HG03045 (cell line): ENCODE measurements at regions not wholly inside any gene's neighbourhood (a gene's known extent, or its start where the extent isn't known, plus 50 kb on each side); places are given as distances from the start of the nearest gene placed in this dataset.

Experiments
- ATAC-seq: cut with Tn5 transposase; IDR thresholded peaks from one replicate; pipeline ENCODE4 v1.9.1; 2021; ENCODE audit warnings: mild to moderate bottlenecking, moderate library complexity; ENCODE audit not compliant: unreplicated experiment

DNA sequence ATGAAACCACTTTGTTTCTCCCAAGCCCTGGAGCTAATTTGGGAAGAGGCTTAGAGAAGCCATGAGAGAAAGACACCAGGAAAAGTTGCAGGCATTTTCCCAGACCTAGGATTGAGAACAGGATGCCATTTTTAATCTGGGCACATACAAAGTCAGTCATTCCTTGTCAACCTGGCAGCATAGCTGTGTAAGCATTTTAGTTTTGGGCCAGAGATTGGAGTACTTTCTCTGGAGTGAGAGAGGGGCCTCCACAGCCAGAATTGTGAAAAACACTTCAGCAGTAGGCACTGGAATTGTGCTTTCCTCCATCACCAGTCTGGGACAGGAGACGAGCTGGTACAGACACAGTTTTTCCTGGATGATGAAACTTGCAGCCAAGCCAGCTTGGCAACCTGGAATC is 390.3 kb upstream of the DMAC1 start:
- ATAC-seq, result no peak

- no peak for ATAC-seq
Measured at GRCh38 chr9:8188723-8189407, 389.3 kb upstream of the DMAC1 start.

DNA sequence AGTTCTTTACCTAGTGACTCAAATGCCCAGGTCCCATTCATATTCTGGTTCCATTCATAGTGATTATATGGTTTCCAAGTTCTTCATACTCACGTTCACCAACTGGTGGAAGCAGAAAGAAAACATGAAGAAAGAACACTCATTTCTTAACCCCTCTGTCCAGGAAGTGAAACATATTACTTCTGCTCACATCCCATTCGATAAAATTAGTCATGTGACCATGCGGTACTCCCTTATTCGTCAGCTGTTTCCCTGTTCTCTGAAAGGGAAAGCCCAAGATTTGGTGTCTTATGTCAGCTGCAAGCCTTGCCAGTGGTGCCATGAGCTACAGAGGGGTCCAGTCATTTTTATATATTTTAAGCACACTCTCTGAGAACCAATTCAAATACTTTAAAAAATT is 387.0 kb upstream of the DMAC1 start:
- ATAC-seq, result no peak

DNA sequence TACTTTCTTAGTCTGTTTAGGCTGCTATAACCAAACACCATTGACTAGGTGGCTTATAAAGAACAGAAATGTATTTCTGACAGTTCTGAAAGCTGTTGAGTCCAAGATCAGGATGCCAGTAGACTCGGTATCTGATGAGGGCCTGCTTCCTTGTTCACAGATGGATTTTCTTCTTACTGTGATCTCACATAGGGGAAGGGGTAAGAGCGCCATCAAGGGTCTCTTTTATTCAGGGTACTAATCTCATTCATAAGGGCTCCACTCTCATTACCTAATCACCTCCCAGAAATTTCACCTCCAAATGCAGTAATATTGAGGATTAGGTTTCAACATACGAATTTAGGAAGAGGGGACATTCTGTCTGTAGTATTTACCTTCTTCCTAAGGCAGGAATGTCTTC is 384.0 kb upstream of the DMAC1 start:
- no peak for ATAC-seq

DNA sequence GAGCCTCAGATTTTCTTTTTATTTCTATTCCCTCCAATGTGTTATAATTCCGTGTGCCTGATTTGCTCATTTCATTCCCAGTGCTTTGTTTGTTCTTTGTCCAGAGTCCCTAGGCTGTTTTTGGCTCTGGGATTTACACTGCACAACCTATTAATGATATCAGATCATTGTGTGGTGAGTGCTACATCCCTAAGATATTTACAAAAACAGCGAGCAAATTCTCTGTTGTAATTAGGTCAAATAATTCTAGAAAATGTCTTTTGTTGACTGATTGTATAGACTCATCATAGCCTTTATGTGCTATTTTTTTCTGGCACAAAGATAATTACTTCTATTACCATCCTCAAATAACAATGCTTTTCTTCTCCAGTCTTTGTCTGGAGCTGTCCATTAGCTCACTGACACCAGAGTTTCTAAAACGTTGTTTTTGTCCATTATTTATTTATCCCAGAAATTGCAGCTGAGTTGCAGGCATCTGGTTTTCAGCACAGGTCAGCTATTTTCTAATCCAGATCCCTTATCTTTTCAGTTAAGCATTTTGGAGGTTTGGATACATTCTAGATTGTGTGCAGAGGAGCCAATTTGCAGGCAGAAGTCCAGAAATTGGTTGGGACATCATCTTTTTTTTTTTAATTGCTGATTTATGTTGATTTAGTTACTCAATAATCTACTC is 379.9 kb upstream of the DMAC1 start:
- no peak for ATAC-seq

DNA sequence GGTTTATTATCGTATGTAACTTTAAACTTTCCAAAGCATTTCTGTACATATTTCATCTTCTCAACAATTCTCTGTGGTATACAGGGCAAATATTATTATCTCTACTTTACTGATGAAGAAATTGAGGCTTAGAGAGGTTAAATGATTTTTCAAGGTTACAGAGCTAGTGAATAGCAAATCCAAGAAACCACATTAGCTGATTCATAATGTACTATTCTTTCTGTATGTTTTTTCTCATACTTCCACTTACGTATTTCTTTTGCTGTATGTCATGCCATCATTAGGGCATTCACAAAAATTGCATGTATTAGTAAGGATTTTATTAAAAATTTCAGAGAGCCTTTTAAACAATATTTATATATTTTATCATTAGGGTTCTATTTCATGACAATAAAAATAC is 372.4 kb upstream of the DMAC1 start:
- no peak for ATAC-seq

DNA sequence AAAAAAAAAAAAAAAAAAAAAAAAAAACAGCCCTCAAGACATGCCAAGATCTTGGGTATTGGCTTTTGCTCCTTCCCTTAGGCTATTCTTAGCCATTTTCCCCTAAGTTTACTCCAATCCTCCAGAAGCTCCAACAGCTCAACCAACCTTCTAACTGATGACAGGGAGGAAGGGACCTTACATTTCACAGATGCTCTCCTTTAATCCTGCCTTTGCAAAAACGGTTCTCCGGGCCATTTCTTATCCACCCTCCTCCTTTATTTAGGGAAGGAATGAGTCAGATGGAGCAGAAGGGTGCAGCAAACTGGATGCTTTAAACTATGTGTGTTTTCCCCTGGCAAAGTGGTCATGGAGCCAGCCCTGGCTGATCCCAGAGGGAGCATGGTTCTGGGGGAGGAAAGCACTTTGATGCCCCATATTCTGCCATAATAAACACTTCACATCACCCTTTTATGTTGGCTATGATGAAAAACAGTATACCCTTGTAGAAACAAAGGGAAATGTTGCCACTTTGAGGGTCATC is 369.4 kb upstream of the DMAC1 start:
- no peak for ATAC-seq

GRCh38 chr9:8160787-8161186 is 361.2 kb upstream of the DMAC1 start:
- ATAC-seq, result no peak

GRCh38 chr9:8158574-8158973 is 359.0 kb upstream of the DMAC1 start:
- ATAC-seq, result no peak

- ATAC-seq, result no peak
Measured at GRCh38 chr9:8157683-8158324, 358.2 kb upstream of the DMAC1 start.

GRCh38 chr9:8156346-8156745 is 356.8 kb upstream of the DMAC1 start:
- ATAC-seq, result no peak

DNA sequence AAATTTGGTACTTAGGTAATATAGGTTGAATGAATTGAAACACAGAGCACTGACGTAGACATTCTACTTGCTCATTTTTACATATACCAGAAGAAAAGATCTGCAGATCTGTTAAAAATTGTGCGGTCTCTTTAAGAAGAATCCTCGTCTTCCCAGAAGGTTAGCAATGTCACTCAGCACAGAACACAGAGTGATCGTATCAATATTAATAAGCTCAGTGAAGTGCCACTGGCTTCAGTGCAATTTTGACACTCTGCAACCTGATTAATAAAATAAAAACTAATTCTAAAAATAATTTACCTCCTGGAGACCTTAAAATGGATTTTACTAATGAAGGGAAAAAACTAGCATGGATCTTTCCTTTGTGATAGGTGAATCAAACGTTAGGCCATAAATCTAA is 356.1 kb upstream of the DMAC1 start:
- no peak for ATAC-seq

DNA sequence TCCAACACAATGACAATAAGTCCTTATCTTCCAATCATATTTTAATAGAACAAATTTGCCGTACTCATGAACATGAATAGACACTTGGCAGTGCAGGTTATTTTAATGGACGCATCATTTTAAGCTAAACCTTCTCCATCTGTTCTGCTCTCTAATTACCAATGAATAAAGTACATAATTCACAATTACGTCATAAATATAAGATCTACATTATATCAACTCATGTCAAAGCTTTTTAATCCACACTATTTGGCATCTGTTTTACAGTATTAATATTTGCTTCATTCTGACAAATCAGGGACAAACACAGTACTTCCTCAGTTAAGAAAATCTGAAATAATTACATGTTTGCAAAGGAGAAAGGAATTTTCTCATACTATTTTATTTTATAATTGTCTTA is 344.1 kb upstream of the DMAC1 start:
- ATAC-seq, result no peak

DNA sequence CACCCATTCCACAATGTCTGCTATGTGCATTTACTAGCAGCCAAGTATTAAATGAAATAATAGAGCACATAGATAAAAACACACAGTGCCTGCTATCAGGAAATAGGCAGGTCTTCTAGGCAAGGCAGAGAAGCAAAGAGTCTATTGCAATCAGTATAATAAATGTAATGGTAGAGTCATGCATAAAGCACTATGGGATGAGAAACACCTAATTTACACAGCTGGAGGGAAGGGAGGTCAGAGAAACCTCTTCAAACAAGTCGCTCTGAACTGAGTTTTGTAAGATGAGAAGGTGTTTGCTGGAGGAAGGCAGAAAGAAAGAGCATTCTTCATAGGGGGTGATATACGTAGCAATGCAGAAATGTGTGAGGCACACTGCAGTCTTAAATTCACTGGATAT is 341.0 kb upstream of the DMAC1 start:
- ATAC-seq, result no peak

- no peak for ATAC-seq
Measured at GRCh38 chr9:8139756-8140155, 340.2 kb upstream of the DMAC1 start.

GRCh38 chr9:8136477-8136876 is 336.9 kb upstream of the DMAC1 start:
- ATAC-seq, result no peak

DNA sequence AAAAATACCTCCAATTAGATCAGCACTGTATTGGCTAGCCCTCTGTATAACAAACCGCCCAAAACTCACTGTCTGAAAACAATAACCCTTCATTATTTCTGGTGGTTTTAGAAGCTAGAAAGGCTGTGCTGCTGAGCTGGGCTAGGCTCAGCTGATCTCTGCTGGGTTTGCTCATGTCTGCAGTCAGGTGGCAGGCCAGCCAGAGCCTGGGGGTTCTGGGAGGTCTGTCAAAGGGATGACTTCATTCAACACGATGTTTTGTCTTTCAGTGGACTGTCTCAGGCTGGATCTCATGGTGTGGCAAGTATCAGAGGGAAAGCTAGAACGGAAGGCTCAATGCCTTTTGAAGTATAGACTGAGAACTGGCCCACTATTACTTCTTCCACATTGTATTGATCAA is 335.1 kb upstream of the DMAC1 start:
- ATAC-seq, result no peak

GRCh38 chr9:8133606-8134005 is 334.0 kb upstream of the DMAC1 start:
- no peak for ATAC-seq

GRCh38 chr9:8115570-8115969 is 316.0 kb upstream of the DMAC1 start:
- no peak for ATAC-seq

GRCh38 chr9:8114826-8115225 is 315.2 kb upstream of the DMAC1 start:
- ATAC-seq, result no peak

DNA sequence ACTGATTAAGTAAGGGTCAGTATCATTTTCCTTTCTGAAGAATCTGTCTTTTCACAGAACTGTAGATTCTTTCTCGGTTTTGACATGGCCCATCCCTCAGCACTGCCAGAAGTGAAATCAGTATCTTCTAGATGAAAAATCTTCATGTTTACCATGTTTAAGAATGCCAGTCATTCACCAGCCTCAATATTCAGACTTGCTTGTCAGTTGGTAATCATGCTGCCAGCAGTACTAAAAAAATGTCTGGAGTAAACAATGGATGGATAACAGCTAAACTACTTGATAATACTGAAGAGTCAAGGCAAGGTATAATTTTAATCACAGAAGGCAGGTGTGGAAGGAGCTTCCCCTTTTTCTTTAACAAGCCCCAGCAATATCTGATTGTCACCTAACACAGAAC is 306.8 kb upstream of the DMAC1 start:
- no peak for ATAC-seq

- ATAC-seq, result no peak
Measured at GRCh38 chr9:8101607-8102006, 302.0 kb upstream of the DMAC1 start.
